ENCODE measurements at regions not wholly inside any gene's neighbourhood (a gene's known extent, or its start where the extent isn't known, plus 50 kb on each side); places are given as distances from the start of the nearest gene placed in this dataset.

DNA sequence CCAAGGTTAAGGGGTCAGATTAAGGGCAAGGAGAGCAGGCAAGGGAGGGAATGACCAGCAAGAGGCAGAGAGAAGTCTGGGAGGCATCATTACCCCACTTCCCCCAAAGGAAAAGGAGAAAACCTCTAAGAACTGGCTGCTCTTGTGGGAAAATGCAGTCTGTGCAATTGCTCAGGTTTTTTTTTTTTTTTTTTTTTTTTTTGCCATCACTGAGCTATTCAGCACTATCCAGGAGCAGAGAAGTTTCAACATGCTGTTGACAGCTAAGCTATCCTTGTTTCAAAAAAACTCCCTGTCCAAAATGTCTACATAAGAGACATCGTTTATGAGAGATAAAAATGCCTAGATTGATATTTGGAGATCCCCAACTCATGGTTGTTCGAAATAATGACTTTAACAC, 345.4 kb downstream of the TDRD15 start:
- TF ChIP-seq EZH2 (IDR thresholded peaks at IDR 0.05; ENCODE audit: low read length, missing control alignments): no peak
- TF ChIP-seq, protein P1, sequence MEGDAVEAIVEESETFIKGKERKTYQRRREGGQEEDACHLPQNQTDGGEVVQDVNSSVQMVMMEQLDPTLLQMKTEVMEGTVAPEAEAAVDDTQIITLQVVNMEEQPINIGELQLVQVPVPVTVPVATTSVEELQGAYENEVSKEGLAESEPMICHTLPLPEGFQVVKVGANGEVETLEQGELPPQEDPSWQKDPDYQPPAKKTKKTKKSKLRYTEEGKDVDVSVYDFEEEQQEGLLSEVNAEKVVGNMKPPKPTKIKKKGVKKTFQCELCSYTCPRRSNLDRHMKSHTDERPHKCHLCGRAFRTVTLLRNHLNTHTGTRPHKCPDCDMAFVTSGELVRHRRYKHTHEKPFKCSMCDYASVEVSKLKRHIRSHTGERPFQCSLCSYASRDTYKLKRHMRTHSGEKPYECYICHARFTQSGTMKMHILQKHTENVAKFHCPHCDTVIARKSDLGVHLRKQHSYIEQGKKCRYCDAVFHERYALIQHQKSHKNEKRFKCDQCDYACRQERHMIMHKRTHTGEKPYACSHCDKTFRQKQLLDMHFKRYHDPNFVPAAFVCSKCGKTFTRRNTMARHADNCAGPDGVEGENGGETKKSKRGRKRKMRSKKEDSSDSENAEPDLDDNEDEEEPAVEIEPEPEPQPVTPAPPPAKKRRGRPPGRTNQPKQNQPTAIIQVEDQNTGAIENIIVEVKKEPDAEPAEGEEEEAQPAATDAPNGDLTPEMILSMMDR (conservative IDR thresholded peaks at IDR 0.05 in 1 of 2, IDR thresholded peaks at IDR 0.05 in 1 of 2; ENCODE audit: low read depth in 1 of 2, low read length in 2 of 2): no peak
